Thyroid gland (tissue), 4 donors: ENCODE measurements at regions not wholly inside any gene's neighbourhood (a gene's known extent, or its start where the extent isn't known, plus 50 kb on each side); places are given as distances from the start of the nearest gene placed in this dataset.
"Not testable (repeated sequence)": the region's sequence is repeated elsewhere in the genome, so short reads cannot be mapped to it uniquely, and the experiment has no call there.

Experiments
- CTCF ChIP-seq, 6 experiments: fragments of 200-600 bp in 3 of 6; fragments of 450-650 bp in 3 of 6; sonication (generic) in 3 of 6; IDR thresholded peaks; one replicate each; pipeline ENCODE4 v1.5.1; 2016 to 2019; ENCODE audit warnings: antibody characterized with exemption in 6 of 6, mild to moderate bottlenecking in 2 of 6, inconsistent platforms in 1 of 6, moderate library complexity in 1 of 6
- POLR2A ChIP-seq, 2 donors: fragments of 450-650 bp; IDR thresholded peaks; one replicate each; pipeline ENCODE4 v1.6.1; 2017; ENCODE audit warnings: antibody characterized with exemption in 2 of 2, mild to moderate bottlenecking in 2 of 2, moderate library complexity in 1 of 2

- not testable (repeated sequence) for TF ChIP-seq CTCF, POLR2A (IDR thresholded peaks at IDR 0.05)
Observed at GRCh38 chr3:15879787-15880186, 82.0 kb upstream of the ANKRD28 start.
